ENCODE measurements at regions not wholly inside any gene's neighbourhood (a gene's known extent, or its start where the extent isn't known, plus 50 kb on each side); places are given as distances from the start of the nearest gene placed in this dataset.

- no peak for DNase-seq
Observed at GRCh38 chr2:177090967-177091366, 121.6 kb upstream of the HNRNPA3 start.

GRCh38 chr2:177093371-177093770, 119.2 kb upstream of the HNRNPA3 start:
- DNase-seq: no peak

GRCh38 chr2:177098001-177098613, 114.5 kb upstream of the HNRNPA3 start:
- DNase-seq: no peak

- no peak for DNase-seq
Observed at GRCh38 chr2:177101930-177102329, 110.7 kb upstream of the HNRNPA3 start.

GRCh38 chr2:177106212-177106611, 106.4 kb upstream of the HNRNPA3 start:
- DNase-seq: no peak

- DNase-seq: no peak
Observed at GRCh38 chr2:177108890-177109289, 103.7 kb upstream of the HNRNPA3 start.

GRCh38 chr2:177114712-177115111, 97.9 kb upstream of the HNRNPA3 start:
- DNase-seq: no peak

- DNase-seq: no peak
Observed at GRCh38 chr2:177117755-177118154, 94.8 kb upstream of the HNRNPA3 start.

GRCh38 chr2:177118636-177119035, 94.0 kb upstream of the HNRNPA3 start:
- DNase-seq: no peak

GRCh38 chr2:177119099-177119498, 93.5 kb upstream of the HNRNPA3 start:
- DNase-seq: no peak

GRCh38 chr2:177123048-177123447, 89.5 kb upstream of the HNRNPA3 start:
- DNase-seq: no peak

- no peak for DNase-seq
Observed at GRCh38 chr2:177124371-177124770, 88.2 kb upstream of the HNRNPA3 start.

- no peak for DNase-seq
Observed at GRCh38 chr2:177127821-177128220, 84.8 kb upstream of the HNRNPA3 start.

- DNase-seq: no peak
Observed at GRCh38 chr2:177129610-177130009, 83.0 kb upstream of the HNRNPA3 start.

- DNase-seq: no peak
Observed at GRCh38 chr2:177131858-177132257, 80.7 kb upstream of the HNRNPA3 start.

- no peak for DNase-seq
Observed at GRCh38 chr2:177138823-177139222, 73.8 kb upstream of the HNRNPA3 start.

- no peak for DNase-seq
Observed at GRCh38 chr2:177141866-177142265, 70.7 kb upstream of the HNRNPA3 start.

- peak; percentile 36 for DNase-seq
Observed at GRCh38 chr2:177143444-177143843, 69.2 kb upstream of the HNRNPA3 start.

GRCh38 chr2:177147093-177147694, 65.4 kb upstream of the HNRNPA3 start:
- peak; percentile 67 for DNase-seq

- no peak for DNase-seq
Observed at GRCh38 chr2:177147834-177148445, 64.7 kb upstream of the HNRNPA3 start.

- DNase-seq: peak; percentile 60
Observed at GRCh38 chr2:177148477-177149154, 64.0 kb upstream of the HNRNPA3 start.

- no peak for DNase-seq
Observed at GRCh38 chr2:177149155-177149503, 63.5 kb upstream of the HNRNPA3 start.

- DNase-seq: no peak
Observed at GRCh38 chr2:177153805-177154204, 58.8 kb upstream of the HNRNPA3 start.

- DNase-seq: no peak
Observed at GRCh38 chr2:177154809-177155208, 57.8 kb upstream of the HNRNPA3 start.

Data from DMS153 (cell line).